Spleen (tissue), 11 donors: ENCODE measurements at regions not wholly inside any gene's neighbourhood (a gene's known extent, or its start where the extent isn't known, plus 50 kb on each side); places are given as distances from the start of the nearest gene placed in this dataset.
A peak's percentile ranks its signal among the peaks of the same experiment; 100 is the strongest.

ENCODE experiments used
- DNase-seq: peaks from one replicate; pipeline ENCODE4 v3.0.0-alpha.2; 2020
- H3K27ac ChIP-seq, 8 donors: fragments of 200-600 bp; sonication (generic) in 7 of 8; 1 replicate in 4 of 8; 2 replicates in 4 of 8; pipeline versions ENCODE4 v1.5.0 to v1.8.0; 2016 to 2021; ENCODE audit warnings: inconsistent platforms in 4 of 8, mild to moderate bottlenecking in 4 of 8, moderate library complexity in 1 of 8
- H3K27me3 ChIP-seq, 7 donors: fragments of 200-600 bp; sonication (generic) in 6 of 7; replicated peaks in 1 of 7; 1 replicate in 4 of 7; 2 replicates in 3 of 7; pipeline versions ENCODE4 v1.5.0 to v1.8.0; 2016 to 2021; ENCODE audit warnings: inconsistent platforms in 3 of 7, mild to moderate bottlenecking in 1 of 7
- H3K36me3 ChIP-seq, 6 donors: fragments of 200-600 bp; sonication (generic) in 5 of 6; 1 replicate in 4 of 6; 2 replicates in 2 of 6; pipeline versions ENCODE4 v1.5.0 to v1.8.0; 2016 to 2021; ENCODE audit warnings: inconsistent platforms in 2 of 6
- H3K4me1 ChIP-seq, 6 donors: fragments of 200-600 bp; sonication (generic) in 5 of 6; 1 replicate in 3 of 6; 2 replicates in 3 of 6; pipeline versions ENCODE4 v1.5.0 to v1.8.0; 2016 to 2021; ENCODE audit warnings: inconsistent platforms in 3 of 6
- H3K4me3 ChIP-seq, 8 donors: fragments of 200-600 bp; sonication (generic) in 7 of 8; 1 replicate in 4 of 8; 2 replicates in 4 of 8; pipeline versions ENCODE4 v1.5.0 to v1.8.0; 2016 to 2021; ENCODE audit warnings: inconsistent platforms in 4 of 8, mild to moderate bottlenecking in 4 of 8, moderate library complexity in 2 of 8
- H3K9me3 ChIP-seq, 8 donors: fragments of 200-600 bp; sonication (generic) in 7 of 8; 1 replicate in 4 of 8; 2 replicates in 4 of 8; pipeline versions ENCODE4 v1.5.0 to v1.8.0; 2016 to 2021; ENCODE audit warnings: inconsistent platforms in 4 of 8
- CTCF ChIP-seq, 11 experiments: fragments of 200-600 bp in 7 of 11; fragments of 450-650 bp in 4 of 11; sonication (generic) in 4 of 11; IDR thresholded peaks in 8 of 11; conservative IDR thresholded peaks in 3 of 11; 1 replicate in 7 of 11; 2 replicates in 4 of 11; pipeline versions ENCODE4 v1.4.0 to v1.8.0; 2016 to 2021; ENCODE audit warnings: antibody characterized with exemption in 11 of 11, inconsistent platforms in 4 of 11, mild to moderate bottlenecking in 1 of 11
- POLR2A ChIP-seq, 3 donors: fragments of 450-650 bp; IDR thresholded peaks; one replicate each; pipeline ENCODE4 v1.5.1; 2017; ENCODE audit warnings: antibody characterized with exemption in 3 of 3, mild to moderate bottlenecking in 1 of 3
- POLR2AphosphoS5 ChIP-seq, 3 donors: sonication (generic); formaldehyde crosslinking; IDR thresholded peaks; one replicate each; pipeline ENCODE4 v1.5.1; 2017; ENCODE audit warnings: antibody characterized with exemption in 3 of 3
- WGBS, 5 donors: extraction: QIAGEN DNeasy Blood & Tissue Kit in 3 of 5; methylation state at CpG; one replicate each; pipeline versions ENCODE4 v1.1.5 to v1.1.7; 2013 to 2018; 5-methylcytosine and 5-hydroxymethylcytosine counted together
- intact Hi-C: fragments of 100-400 bp; cut with DNase I; formaldehyde crosslinking; loops from one replicate; pipeline ENCODE4 v1.15.0; 2023; ENCODE audit warnings: low total_unique reads
- donor health status: healthy with polysubstance abuse.
- donor health status: DM: no; HTN: no; CAD: no; lungs with moderate emphysema.
- donor health status: DM: no; HTN: no; CAD: no.
- donor health status: Bipolar disorder and iron deficiency.
- donor health status: healthy.
- donor health status: DM: no; HTN: no; CAD: no.
- donor health status: DM: yes; HTN: yes; CAD: no.

GRCh38 chr20:40438161-40438830 lies 250.7 kb downstream of the MAFB start:
- peaks cover 0 to 7% (median 0%) of the 10 kb centered on the region in 7 donors for H3K27me3 ChIP-seq
- H3K36me3 ChIP-seq, result no peaks in the 10 kb centered on the region
- no peaks in the 10 kb centered on the region for H3K9me3 ChIP-seq
- intact Hi-C loops, result no loop called here
- 78 to 90% (median 83%) methylated on average over 8 of the region's 8 CpGs for WGBS, 5 donors
- H3K4me1 ChIP-seq, result peaks cover 0 to 24% (median 0%) of the 10 kb centered on the region in 6 donors
- no peak overlapping the region for H3K4me3 ChIP-seq
- no peak overlapping the region for H3K27ac ChIP-seq
- TF ChIP-seq CTCF (IDR thresholded peaks at IDR 0.05 in 8 of 11, conservative IDR thresholded peaks at IDR 0.05 in 3 of 11) (no peak), POLR2AphosphoS5 (IDR thresholded peaks at IDR 0.05) (no peak), POLR2A (IDR thresholded peaks at IDR 0.05) (no peak)
- no peak for DNase-seq

GRCh38 chr20:40436011-40436410 lies 253.0 kb downstream of the MAFB start:
- Histone ChIP-seq H3K27ac (peak overlapping the region in 3 of 8 donors; percentile 39 to 54 (median 43)), H3K4me3 (no peak overlapping the region), H3K9me3 (no peaks in the 10 kb centered on the region), H3K4me1 (peaks cover 0 to 14% (median 0%) of the 10 kb centered on the region in 6 donors), H3K36me3 (no peaks in the 10 kb centered on the region), H3K27me3 (no peaks in the 10 kb centered on the region)
- DNase-seq, result no peak
- intact Hi-C loops, result no loop called here
- 93 to 100% (median 96%) methylated on average over 1 of the region's 1 CpG for WGBS, 5 donors
- TF ChIP-seq CTCF (IDR thresholded peaks at IDR 0.05 in 8 of 11, conservative IDR thresholded peaks at IDR 0.05 in 3 of 11) (no peak), POLR2AphosphoS5 (IDR thresholded peaks at IDR 0.05) (no peak), POLR2A (IDR thresholded peaks at IDR 0.05) (no peak)

- H3K27me3 ChIP-seq, result no peaks in the 10 kb centered on the region
- H3K27ac ChIP-seq, result peak overlapping the region in 1 of 8 donors; percentile 39
- intact Hi-C loops, result no loop called here
- TF ChIP-seq POLR2A (IDR thresholded peaks at IDR 0.05), result no peak
- TF ChIP-seq CTCF (IDR thresholded peaks at IDR 0.05 in 8 of 11, conservative IDR thresholded peaks at IDR 0.05 in 3 of 11), result no peak
- no peak for TF ChIP-seq POLR2AphosphoS5 (IDR thresholded peaks at IDR 0.05)
- no peak overlapping the region for H3K4me3 ChIP-seq
- H3K36me3 ChIP-seq, result no peaks in the 10 kb centered on the region
- no peak for DNase-seq
- peaks cover 0 to 14% (median 0%) of the 10 kb centered on the region in 6 donors for H3K4me1 ChIP-seq
- no peaks in the 10 kb centered on the region for H3K9me3 ChIP-seq
- 68 to 96% (median 84%) methylated on average over 4 of the region's 4 CpGs for WGBS, 5 donors
Measured at GRCh38 chr20:40435146-40435895, 253.7 kb downstream of the MAFB start.

- intact Hi-C loops, result no loop called here
- DNase-seq, result no peak
- Histone ChIP-seq H3K27me3 (no peaks in the 10 kb centered on the region), H3K27ac (no peak overlapping the region), H3K36me3 (no peaks in the 10 kb centered on the region), H3K9me3 (no peaks in the 10 kb centered on the region), H3K4me3 (no peak overlapping the region), H3K4me1 (peaks cover 0 to 14% (median 0%) of the 10 kb centered on the region in 6 donors)
- WGBS, 5 donors, result 82 to 87% (median 84%) methylated on average over 4 of the region's 4 CpGs
- TF ChIP-seq POLR2AphosphoS5 (IDR thresholded peaks at IDR 0.05), result no peak
- TF ChIP-seq POLR2A (IDR thresholded peaks at IDR 0.05), result no peak
- TF ChIP-seq CTCF (IDR thresholded peaks at IDR 0.05 in 8 of 11, conservative IDR thresholded peaks at IDR 0.05 in 3 of 11), result no peak
Measured at GRCh38 chr20:40434122-40434521, 254.9 kb downstream of the MAFB start.
